ENCODE measurements at regions not wholly inside any gene's neighbourhood (a gene's known extent, or its start where the extent isn't known, plus 50 kb on each side); places are given as distances from the start of the nearest gene placed in this dataset.

DNA sequence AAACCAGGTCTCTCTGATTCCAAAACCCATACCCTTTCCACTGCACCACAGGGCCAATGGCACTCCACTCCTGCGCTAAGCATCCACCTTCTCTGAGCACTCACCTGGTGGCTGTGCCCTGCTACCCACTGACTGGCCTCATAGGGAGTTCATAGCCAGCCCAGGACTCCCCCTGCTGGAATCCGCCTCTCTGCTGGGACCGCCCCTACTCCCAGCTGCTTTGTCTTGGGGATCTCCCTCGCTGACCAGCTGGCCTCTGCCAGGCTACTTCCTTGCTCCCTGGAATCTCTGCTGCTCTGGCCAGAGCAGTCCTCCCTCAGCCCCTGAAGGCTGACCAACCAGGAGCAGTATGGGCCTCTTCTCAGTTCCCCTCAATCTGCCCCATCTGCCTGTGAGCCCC, 129.7 kb downstream of the FAXC start:
- no peak for DNase-seq
- intact Hi-C loops (cut with DNase I) = no loop called here

DNA sequence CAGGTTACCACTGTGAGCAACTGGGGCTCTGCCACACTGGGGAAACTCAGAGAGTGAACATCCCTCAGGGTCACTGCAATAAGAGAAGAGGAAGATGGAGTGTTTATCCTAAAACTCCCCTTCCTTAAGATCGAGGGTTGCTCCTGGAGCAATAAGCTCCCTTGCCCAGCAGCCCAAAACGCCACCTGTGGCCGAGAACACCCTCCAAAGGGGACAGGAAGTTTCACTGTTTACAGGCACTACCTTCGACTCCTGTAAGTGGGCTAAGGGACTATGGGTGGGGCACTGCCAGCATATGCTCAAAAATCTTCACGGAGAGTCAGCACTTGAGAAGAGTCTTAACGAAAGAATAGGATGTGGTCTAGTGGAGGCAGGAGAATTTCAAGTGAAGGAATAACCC, 132.5 kb downstream of the FAXC start:
- intact Hi-C loops (cut with DNase I) = no loop called here
- no peak for DNase-seq

DNA sequence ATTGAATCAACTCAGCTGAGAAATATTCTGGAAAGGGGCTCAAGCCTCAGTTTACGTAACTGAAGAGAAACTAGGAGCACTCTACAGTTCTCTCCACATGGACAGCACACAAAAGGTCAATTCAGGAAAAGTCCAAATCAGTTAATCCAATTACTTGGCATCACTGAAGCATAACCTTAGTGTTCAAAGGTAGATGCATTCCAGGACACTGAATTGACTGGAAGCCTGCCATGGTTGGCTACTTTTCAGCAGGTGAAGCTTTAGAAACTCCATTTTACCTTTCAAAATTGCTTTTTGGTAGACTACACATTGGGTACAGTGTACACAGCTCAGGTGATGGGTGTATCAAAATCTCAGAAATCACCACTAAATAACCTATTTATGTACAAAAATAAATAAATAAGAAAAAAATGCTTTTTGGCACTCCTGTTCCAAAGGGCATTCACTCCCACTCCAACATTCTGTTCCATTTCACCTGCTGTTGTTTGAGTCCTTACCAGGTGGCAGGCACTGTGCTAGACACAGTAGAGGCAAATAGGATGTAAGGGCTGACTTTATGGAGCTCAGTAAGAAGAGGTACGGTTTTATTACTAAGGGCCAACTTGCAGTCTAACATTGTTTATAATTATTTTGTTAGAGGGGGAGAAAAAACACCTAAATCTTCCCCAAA, 153.4 kb downstream of the FAXC start:
- DNase-seq = no peak
- intact Hi-C loops (cut with DNase I) = no loop called here

GRCh38 chr6:99192561-99192960, 156.9 kb downstream of the FAXC start:
- DNase-seq = no peak
- intact Hi-C loops (cut with DNase I) = no loop called here

- no peak for DNase-seq
- intact Hi-C loops (cut with DNase I) = no loop called here
Observed at GRCh38 chr6:99189823-99190721, 159.4 kb downstream of the FAXC start.

- intact Hi-C loops (cut with DNase I) = no loop called here
- no peak for DNase-seq
Observed at GRCh38 chr6:99187429-99187828, 162.0 kb downstream of the FAXC start.

DNA sequence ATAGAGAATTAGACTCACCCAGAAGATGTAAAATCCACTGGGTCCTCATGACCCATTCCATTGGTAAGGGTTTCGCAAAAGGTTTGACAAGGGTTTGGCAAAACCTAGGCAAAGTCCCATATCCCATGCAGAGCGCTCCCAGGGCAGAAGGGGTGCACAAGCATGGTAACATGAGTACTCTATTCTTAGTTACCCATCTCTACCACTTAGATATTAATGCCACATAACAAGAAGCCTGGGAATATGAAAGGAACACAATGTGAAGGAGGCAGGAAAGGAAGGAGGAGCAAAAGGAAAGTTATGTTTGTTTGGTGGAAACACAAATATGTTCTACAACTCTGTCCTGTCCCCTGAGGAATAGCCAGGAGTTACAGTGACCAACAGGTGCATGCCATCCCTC, 163.1 kb downstream of the FAXC start:
- DNase-seq = no peak
- intact Hi-C loops (cut with DNase I) = no loop called here

- intact Hi-C loops (cut with DNase I) = no loop called here
- DNase-seq = no peak
Observed at GRCh38 chr6:99185525-99185924, 163.9 kb downstream of the FAXC start.

GRCh38 chr6:99184696-99185095, 164.8 kb downstream of the FAXC start:
- no peak for DNase-seq
- intact Hi-C loops (cut with DNase I) = no loop called here

DNA sequence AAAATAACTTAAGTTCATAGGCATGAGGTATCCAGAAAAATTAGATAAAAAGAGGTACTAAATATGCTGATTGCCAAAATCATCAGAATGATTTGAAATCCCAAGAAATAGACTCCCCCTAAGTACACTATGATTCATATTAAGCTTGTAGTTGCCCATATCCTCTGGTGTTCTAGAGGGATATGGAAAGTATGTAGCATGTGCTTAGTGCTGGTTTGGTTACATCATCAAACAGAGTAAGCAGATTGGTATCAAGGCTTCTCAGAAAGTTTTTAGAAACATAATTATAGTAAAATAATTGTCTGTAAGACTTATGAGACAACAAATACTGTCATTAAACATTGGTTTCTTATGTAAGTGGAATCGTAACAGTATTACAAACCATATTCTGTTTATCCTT, 166.4 kb downstream of the FAXC start:
- no peak for DNase-seq

GRCh38 chr6:99181174-99181573, 168.3 kb downstream of the FAXC start:
- intact Hi-C loops (cut with DNase I) = no loop called here
- no peak for DNase-seq

More for the DNA sequence above, 166.4 kb downstream of the FAXC start:
- intact Hi-C loops (cut with DNase I) = no loop called here

DNA sequence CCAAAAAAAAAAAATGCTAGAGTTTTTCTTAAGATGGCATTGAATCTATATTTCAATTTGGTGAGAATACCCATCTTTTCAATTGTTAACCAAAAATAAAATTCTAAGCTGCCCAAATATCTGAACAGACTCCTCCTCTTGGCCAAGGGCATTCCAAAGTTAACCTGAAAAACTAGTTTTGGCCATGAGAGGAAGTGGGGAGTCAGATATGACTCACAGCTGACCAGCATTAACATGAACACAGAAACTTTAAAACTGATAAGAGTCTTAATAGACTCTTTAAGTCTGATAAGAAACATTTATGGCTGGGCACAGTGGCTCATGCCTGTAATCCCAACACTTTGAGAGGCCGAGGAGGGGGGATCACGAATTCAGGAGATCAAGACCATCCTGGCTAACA, 171.3 kb downstream of the FAXC start:
- no peak for DNase-seq
- intact Hi-C loops (cut with DNase I) = no loop called here

DNA sequence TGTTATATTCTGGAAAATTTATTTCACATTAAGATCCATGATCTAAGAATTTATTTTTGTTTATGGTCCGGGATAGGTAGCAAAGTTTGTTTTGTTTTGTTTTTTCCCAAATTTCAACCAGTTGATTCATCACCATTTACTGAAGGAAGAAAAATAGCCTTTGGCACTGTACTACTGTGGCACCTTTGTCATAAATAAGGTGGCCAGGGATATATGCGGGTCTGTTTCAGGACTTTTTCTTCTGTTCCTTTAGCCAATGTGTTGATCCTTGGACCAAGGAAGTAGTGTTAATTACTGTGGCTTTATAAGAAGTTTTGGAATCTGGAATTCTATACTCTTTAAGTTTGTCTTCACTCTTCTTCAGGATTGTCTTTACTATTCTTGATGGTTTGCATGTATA, 171.7 kb downstream of the FAXC start:
- no peak for DNase-seq
- intact Hi-C loops (cut with DNase I) = no loop called here

DNA sequence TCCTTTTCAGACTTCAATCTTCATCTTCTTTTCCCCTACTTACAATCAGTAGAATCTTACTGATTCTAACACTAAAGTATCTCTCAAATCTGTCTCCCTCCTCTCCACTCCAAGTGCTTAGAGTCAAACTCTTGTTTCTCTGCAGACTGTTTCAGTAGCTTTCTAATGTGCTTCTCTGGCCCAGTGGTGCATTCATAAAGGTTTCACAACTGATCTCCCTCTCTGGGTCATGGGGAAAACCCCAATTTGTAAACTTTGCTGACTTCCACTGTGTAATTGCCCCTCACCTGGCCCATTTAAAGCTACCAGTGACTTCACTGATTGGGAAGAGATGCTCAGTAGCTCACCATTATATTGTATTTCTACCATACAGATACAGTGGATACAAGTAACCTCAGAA, 183.6 kb downstream of the FAXC start:
- intact Hi-C loops (cut with DNase I) = no loop called here
- no peak for DNase-seq

DNA sequence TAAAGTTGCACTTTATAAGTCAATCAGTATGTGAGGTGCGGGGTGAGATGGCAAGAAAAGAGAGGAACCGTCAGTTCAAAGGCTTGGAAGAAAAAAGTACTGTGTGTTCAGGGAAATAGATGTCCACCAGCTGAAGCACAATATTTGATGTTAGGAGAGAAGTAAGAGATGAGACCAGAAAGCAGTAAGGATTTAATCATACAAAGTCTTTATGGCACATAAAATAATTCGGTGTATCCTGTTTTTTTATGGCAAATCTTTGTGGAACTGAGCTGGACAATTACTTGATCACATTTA, 197.2 kb downstream of the FAXC start:
- intact Hi-C loops (cut with DNase I) = no loop called here
- DNase-seq = no peak

GRCh38 chr6:99151634-99152346, 197.7 kb downstream of the FAXC start:
- intact Hi-C loops (cut with DNase I) = no loop called here
- peak in 2 of 10 donors; percentile 33 to 84 for DNase-seq

DNA sequence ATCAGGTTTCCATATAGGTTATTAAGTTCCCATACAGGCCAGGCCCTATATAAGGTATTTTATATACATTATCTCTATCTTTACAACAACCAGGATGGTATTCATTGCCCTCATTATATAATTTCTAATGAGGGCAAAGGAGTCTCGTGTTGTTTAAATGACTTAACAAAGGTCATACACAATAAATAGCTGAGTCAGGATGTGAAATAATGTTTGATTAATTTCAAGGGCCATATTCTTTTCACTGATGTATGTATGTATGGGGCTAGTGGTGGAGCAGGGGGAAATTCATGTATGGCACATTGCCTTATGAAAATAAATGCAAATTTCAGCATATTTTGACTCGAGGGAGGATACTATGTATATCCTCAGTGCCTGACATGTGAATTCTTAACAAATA, 200.7 kb downstream of the FAXC start:
- intact Hi-C loops (cut with DNase I) = no loop called here
- DNase-seq = no peak

- intact Hi-C loops (cut with DNase I) = no loop called here
- DNase-seq = no peak
Observed at GRCh38 chr6:99148111-99148510, 200.4 kb upstream of the FBXL4 start.

DNA sequence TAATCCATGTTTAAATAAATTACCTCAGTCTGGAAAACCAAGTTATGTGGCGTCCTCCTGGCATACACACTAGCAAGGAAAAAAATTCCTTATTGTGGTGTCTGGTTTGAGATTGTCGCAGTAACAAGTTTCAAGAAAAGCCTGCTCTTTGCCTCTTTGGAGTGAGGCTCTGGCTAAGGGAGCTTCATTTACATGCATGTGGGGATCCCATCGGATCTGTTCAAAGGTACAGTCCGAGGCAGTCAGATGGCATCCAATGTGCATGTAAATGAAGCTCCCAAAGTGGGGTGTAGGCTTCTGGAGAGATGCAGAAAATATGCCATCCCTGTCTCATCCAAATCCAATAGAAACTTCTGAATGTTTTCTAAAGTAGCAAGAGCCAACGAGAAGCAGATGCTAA, 199.5 kb upstream of the FBXL4 start:
- intact Hi-C loops (cut with DNase I) = no loop called here
- DNase-seq = no peak

- DNase-seq = no peak
- intact Hi-C loops (cut with DNase I) = no loop called here
Observed at GRCh38 chr6:99146711-99147110, 199.0 kb upstream of the FBXL4 start.

DNA sequence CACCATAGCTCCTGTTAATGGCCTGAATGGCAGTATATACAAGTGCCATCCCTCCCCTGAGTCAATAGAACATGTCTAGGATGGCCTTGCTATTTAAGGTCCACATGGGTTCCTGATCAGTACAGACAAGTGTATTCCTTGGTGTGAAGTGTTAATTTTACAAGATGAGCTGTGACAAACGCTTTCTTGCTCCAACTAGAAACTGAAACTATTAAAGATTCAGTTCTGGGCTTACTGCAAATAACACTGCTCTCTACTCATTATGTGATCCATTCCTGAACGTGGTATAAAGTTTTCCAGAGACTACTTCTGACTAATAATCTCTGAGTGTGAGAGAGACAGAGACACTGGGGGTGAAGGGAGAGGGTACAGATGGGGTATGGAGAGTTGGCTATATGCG, 198.0 kb upstream of the FBXL4 start:
- no peak for DNase-seq
- intact Hi-C loops (cut with DNase I) = no loop called here

All from posterior cingulate gyrus (tissue), 11 donors.